Loucy (cell line): ENCODE measurements at regions not wholly inside any gene's neighbourhood (a gene's known extent, or its start where the extent isn't known, plus 50 kb on each side); places are given as distances from the start of the nearest gene placed in this dataset.

Experiments
- EZH2phosphoT487 ChIP-seq: fragments of 200-600 bp; IDR thresholded peaks from 2 replicates; pipeline ENCODE4 v1.6.1; 2018; ENCODE audit warnings: antibody characterized with exemption, mild to moderate bottlenecking, moderate library complexity, borderline replicate concordance
- TF ChIP-seq, protein P1 (sequence below): fragments of 200-600 bp; sonication (generic); conservative IDR thresholded peaks from 2 replicates; pipeline ENCODE4 v1.5.1; 2014; ENCODE audit warnings: mild to moderate bottlenecking, antibody characterized with exemption, low read length

DNA sequence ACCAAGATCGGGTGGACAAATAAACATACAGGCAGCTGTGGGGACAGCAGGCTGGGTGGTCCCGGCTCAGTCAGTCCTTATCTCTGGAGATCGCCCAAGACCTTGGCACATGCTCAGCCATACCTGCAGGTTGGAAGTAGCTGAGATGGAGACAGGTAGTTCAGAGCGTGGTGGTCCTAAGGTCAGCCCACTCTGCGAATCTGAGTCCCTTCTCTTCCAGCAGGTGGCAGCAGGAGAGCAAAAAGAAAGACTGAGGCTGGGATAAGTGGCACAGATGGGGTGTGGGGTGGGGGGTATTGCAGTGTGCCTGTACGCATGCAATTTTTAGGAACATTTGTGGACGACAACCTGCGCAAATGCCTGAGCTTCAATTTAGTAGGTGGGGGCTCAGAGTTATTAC lies 104.9 kb downstream of the TENT5C start:
- TF ChIP-seq, protein P1, sequence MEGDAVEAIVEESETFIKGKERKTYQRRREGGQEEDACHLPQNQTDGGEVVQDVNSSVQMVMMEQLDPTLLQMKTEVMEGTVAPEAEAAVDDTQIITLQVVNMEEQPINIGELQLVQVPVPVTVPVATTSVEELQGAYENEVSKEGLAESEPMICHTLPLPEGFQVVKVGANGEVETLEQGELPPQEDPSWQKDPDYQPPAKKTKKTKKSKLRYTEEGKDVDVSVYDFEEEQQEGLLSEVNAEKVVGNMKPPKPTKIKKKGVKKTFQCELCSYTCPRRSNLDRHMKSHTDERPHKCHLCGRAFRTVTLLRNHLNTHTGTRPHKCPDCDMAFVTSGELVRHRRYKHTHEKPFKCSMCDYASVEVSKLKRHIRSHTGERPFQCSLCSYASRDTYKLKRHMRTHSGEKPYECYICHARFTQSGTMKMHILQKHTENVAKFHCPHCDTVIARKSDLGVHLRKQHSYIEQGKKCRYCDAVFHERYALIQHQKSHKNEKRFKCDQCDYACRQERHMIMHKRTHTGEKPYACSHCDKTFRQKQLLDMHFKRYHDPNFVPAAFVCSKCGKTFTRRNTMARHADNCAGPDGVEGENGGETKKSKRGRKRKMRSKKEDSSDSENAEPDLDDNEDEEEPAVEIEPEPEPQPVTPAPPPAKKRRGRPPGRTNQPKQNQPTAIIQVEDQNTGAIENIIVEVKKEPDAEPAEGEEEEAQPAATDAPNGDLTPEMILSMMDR: peak; percentile 74
- TF ChIP-seq EZH2phosphoT487: no peak
